OCI-LY7 (cell line): ENCODE measurements at regions not wholly inside any gene's neighbourhood (a gene's known extent, or its start where the extent isn't known, plus 50 kb on each side); places are given as distances from the start of the nearest gene placed in this dataset.

Experiments
- BruUV-seq: library from RNA; stranded (reverse); fragments of 400-500 nt; replicated peaks from 2 replicates; lab custom pipeline; 2021; lab: Mats Ljungman, UMichigan
- CTCF ChIA-PET: fragments of 300-600 bp; sonication (Branson Sonifier 250); formaldehyde crosslinking; loops from one replicate; lab custom pipeline; 2022; ENCODE audit warnings: antibody characterized with exemption; ENCODE audit not compliant: unreplicated experiment; lab: Charles Lee
- POLR2A ChIA-PET: fragments of 300-600 bp; sonication (Branson Sonifier 250); formaldehyde crosslinking; loops from one replicate; lab custom pipeline; 2022; ENCODE audit warnings: antibody characterized with exemption; lab: Charles Lee
- DNase-seq: peaks from one replicate; pipeline ENCODE4 v3.0.0-alpha.2; 2015; ENCODE audit warnings: low spot score
- H2AFZ ChIP-seq: fragments of 200-600 bp; sonication (generic), shearing (Covaris generic); 2 replicates; pipeline ENCODE4 v1.6.1; 2014; ENCODE audit warnings: mild to moderate bottlenecking, antibody characterized with exemption, low read length, moderate library complexity
- H3K27ac ChIP-seq: fragments of 200-600 bp; sonication (generic); 2 replicates; pipeline ENCODE4 v1.5.1; 2014; ENCODE audit warnings: mixed run types, low read depth, mild to moderate bottlenecking, moderate library complexity, low read length, inconsistent platforms; ENCODE audit not compliant: poor library complexity, severe bottlenecking
- H3K36me3 ChIP-seq: fragments of 200-600 bp; sonication (generic); 2 replicates; pipeline ENCODE4 v1.6.1; 2014; ENCODE audit warnings: mild to moderate bottlenecking, antibody characterized with exemption, low read length, moderate library complexity, mixed read lengths; ENCODE audit not compliant: insufficient read depth
- H3K4me1 ChIP-seq: fragments of 200-600 bp; sonication (generic); 2 replicates; pipeline ENCODE4 v1.5.1; 2014; ENCODE audit warnings: mild to moderate bottlenecking, low read length; ENCODE audit not compliant: insufficient read depth, poor library complexity, severe bottlenecking
- H3K4me2 ChIP-seq: fragments of 200-600 bp; sonication (generic); 2 replicates; pipeline ENCODE4 v1.6.1; 2014; ENCODE audit warnings: mild to moderate bottlenecking, low read length
- H3K4me3 ChIP-seq: fragments of 200-600 bp; sonication (generic); 2 replicates; pipeline ENCODE4 v1.5.1; 2014; ENCODE audit warnings: mild to moderate bottlenecking, low read depth, low read length; ENCODE audit not compliant: poor library complexity, severe bottlenecking
- H3K79me2 ChIP-seq: fragments of 200-600 bp; sonication (generic); 2 replicates; pipeline ENCODE4 v1.6.1; 2016; ENCODE audit warnings: low read depth, mild to moderate bottlenecking, low read length, moderate library complexity, mixed read lengths; ENCODE audit not compliant: insufficient read depth
- H3K9me2 ChIP-seq: fragments of 200-600 bp; sonication (generic); 2 replicates; pipeline ENCODE4 v1.6.1; 2016; ENCODE audit warnings: mild to moderate bottlenecking, low read length, mixed read lengths; ENCODE audit not compliant: insufficient read depth
- H3K9me3 ChIP-seq: fragments of 200-600 bp; sonication (generic); 2 replicates; pipeline ENCODE4 v1.6.1; 2014; ENCODE audit warnings: mild to moderate bottlenecking, mixed run types, low read length, mixed read lengths
- H4K20me1 ChIP-seq: fragments of 200-600 bp; sonication (generic); 2 replicates; pipeline ENCODE4 v1.6.1; 2014; ENCODE audit warnings: mild to moderate bottlenecking, antibody characterized with exemption, low read length, moderate library complexity, mixed read lengths; ENCODE audit not compliant: insufficient read depth
- EZH2phosphoT487 ChIP-seq: fragments of 200-600 bp; sonication (generic); IDR thresholded peaks from 2 replicates; pipeline ENCODE4 v1.6.1; 2018; ENCODE audit warnings: low read depth, borderline replicate concordance, mild to moderate bottlenecking, mixed run types, antibody characterized with exemption, low read length, moderate library complexity, mixed read lengths
- intact Hi-C: fragments of 100-400 bp; cut with micrococcal nuclease; formaldehyde crosslinking; loops from one replicate; pipeline ENCODE4 v1.10.0; 2022; ENCODE audit not compliant: unreplicated experiment
- TF ChIP-seq, protein P1 (sequence below): fragments of 200-600 bp; sonication (generic); conservative IDR thresholded peaks from 2 replicates; pipeline ENCODE4 v1.5.1; 2014; ENCODE audit warnings: mild to moderate bottlenecking, antibody characterized with exemption, low read length, moderate library complexity, mixed read lengths

GRCh38 chr12:76690921-76691700 lies 72.8 kb upstream of the ZDHHC17 start:
- intact Hi-C loops = no loop called here
- H3K27ac ChIP-seq = no peak overlapping the region
- H3K4me3 ChIP-seq = no peak overlapping the region
- TF ChIP-seq EZH2phosphoT487 = no peak
- TF ChIP-seq, protein P1, sequence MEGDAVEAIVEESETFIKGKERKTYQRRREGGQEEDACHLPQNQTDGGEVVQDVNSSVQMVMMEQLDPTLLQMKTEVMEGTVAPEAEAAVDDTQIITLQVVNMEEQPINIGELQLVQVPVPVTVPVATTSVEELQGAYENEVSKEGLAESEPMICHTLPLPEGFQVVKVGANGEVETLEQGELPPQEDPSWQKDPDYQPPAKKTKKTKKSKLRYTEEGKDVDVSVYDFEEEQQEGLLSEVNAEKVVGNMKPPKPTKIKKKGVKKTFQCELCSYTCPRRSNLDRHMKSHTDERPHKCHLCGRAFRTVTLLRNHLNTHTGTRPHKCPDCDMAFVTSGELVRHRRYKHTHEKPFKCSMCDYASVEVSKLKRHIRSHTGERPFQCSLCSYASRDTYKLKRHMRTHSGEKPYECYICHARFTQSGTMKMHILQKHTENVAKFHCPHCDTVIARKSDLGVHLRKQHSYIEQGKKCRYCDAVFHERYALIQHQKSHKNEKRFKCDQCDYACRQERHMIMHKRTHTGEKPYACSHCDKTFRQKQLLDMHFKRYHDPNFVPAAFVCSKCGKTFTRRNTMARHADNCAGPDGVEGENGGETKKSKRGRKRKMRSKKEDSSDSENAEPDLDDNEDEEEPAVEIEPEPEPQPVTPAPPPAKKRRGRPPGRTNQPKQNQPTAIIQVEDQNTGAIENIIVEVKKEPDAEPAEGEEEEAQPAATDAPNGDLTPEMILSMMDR = no peak
- no peak overlapping the region for H3K4me2 ChIP-seq
- H3K79me2 ChIP-seq = no peaks in the 10 kb centered on the region
- POLR2A ChIA-PET = no interaction called here
- no peaks in the 10 kb centered on the region for H3K9me2 ChIP-seq
- H2AFZ ChIP-seq = no peak overlapping the region
- H3K4me1 ChIP-seq = no peaks in the 10 kb centered on the region
- no peaks in the 10 kb centered on the region for H4K20me1 ChIP-seq
- BruUV-seq = no TSS peak
- H3K36me3 ChIP-seq = no peaks in the 10 kb centered on the region
- H3K9me3 ChIP-seq = no peaks in the 10 kb centered on the region
- CTCF ChIA-PET = no interaction called here
- DNase-seq = no peak

DNA sequence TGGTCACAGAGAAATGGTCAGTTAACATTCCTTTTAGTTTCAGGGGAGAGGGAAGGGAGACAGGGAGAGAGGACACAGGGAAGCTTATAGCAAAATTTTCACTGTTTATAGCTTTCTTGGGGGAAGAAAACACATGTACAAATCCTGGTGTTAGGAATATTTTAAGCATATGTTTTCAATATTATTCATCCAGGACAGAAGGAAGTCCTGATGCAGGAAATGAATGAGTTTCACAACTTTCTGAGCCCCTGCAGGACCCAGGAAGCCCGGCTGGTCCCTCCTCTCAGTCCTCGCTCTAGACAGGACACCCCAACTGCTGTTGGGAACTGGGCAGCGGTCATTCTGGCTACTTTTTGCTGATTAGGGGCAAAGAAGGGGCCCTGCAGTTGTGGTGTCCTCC lies 71.1 kb upstream of the ZDHHC17 start:
- H3K4me2 ChIP-seq = no peak overlapping the region
- no peak overlapping the region for H3K27ac ChIP-seq
- H3K9me2 ChIP-seq = no peaks in the 10 kb centered on the region
- H3K4me1 ChIP-seq = no peaks in the 10 kb centered on the region
- ChIA-PET CTCF (no interaction called here), POLR2A (no interaction called here)
- H2AFZ ChIP-seq = no peak overlapping the region
- intact Hi-C loops = no loop called here
- TF ChIP-seq, protein P1 = no peak
- TF ChIP-seq EZH2phosphoT487 = no peak
- H3K36me3 ChIP-seq = no peaks in the 10 kb centered on the region
- no peak overlapping the region for H3K4me3 ChIP-seq
- H3K79me2 ChIP-seq = no peaks in the 10 kb centered on the region
- no peaks in the 10 kb centered on the region for H4K20me1 ChIP-seq
- no TSS peak for BruUV-seq
- DNase-seq = no peak
- H3K9me3 ChIP-seq = no peaks in the 10 kb centered on the region

DNA sequence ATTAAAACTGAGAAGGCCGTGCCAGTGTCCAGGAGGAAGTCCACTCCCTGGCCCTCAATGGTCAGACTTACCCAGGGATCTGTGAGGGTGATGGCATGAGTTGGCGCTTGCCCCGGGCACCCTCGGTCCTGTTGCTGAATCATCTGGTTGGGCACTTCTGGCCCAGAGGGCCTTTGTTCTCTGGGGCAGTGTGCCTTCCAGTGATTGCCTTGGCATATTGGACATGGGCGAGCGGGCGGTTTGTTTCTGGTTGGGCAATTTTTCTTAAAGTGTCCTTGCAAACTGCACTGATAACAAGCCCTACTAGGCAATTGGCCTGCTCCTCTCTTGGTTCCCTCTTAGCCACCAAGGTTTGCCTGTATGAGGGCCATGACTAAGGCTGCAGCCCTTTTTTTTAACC lies 69.5 kb upstream of the ZDHHC17 start:
- H3K9me2 ChIP-seq = no peaks in the 10 kb centered on the region

More for the DNA sequence above, 69.5 kb upstream of the ZDHHC17 start:
- ChIA-PET POLR2A (no interaction called here), CTCF (no interaction called here)
- H3K9me3 ChIP-seq = no peaks in the 10 kb centered on the region
- no peak for DNase-seq
- no peak overlapping the region for H3K27ac ChIP-seq
- H3K4me1 ChIP-seq = no peaks in the 10 kb centered on the region
- no peaks in the 10 kb centered on the region for H3K79me2 ChIP-seq
- no peak overlapping the region for H3K4me3 ChIP-seq
- no peaks in the 10 kb centered on the region for H3K36me3 ChIP-seq
- TF ChIP-seq, protein P1 = no peak
- TF ChIP-seq EZH2phosphoT487 = no peak
- BruUV-seq = no TSS peak
- H4K20me1 ChIP-seq = no peaks in the 10 kb centered on the region
- intact Hi-C loops = no loop called here
- no peak overlapping the region for H3K4me2 ChIP-seq
- H2AFZ ChIP-seq = no peak overlapping the region
